HG03442 (cell line): ENCODE measurements at regions not wholly inside any gene's neighbourhood (a gene's known extent, or its start where the extent isn't known, plus 50 kb on each side); places are given as distances from the start of the nearest gene placed in this dataset.
A peak's percentile ranks its signal among the peaks of the same experiment; 100 is the strongest.

Experiments used
- ATAC-seq: cut with Tn5 transposase; IDR thresholded peaks from one replicate; pipeline ENCODE4 v1.9.1; 2021; ENCODE audit warnings: mild to moderate bottlenecking, moderate library complexity; ENCODE audit not compliant: unreplicated experiment

GRCh38 chr2:215749092-215749957 is 264.0 kb downstream of the MREG start:
- ATAC-seq, result no peak

GRCh38 chr2:215748446-215748845 is 264.9 kb downstream of the MREG start:
- ATAC-seq, result no peak

GRCh38 chr2:215746887-215747615 is 266.3 kb downstream of the MREG start:
- no peak for ATAC-seq

GRCh38 chr2:215746226-215746886 is 267.0 kb downstream of the MREG start:
- ATAC-seq, result no peak

- no peak for ATAC-seq
Observed at GRCh38 chr2:215745331-215745730, 268.0 kb downstream of the MREG start.

GRCh38 chr2:215744514-215744913 is 268.8 kb downstream of the MREG start:
- no peak for ATAC-seq

- no peak for ATAC-seq
Observed at GRCh38 chr2:215743066-215743465, 270.3 kb downstream of the MREG start.

GRCh38 chr2:215742021-215742420 is 271.3 kb downstream of the MREG start:
- no peak for ATAC-seq

GRCh38 chr2:215740071-215740470 is 273.3 kb downstream of the MREG start:
- no peak for ATAC-seq

- no peak for ATAC-seq
Observed at GRCh38 chr2:215738351-215738750, 275.0 kb downstream of the MREG start.

- ATAC-seq, result no peak
Observed at GRCh38 chr2:215737477-215737876, 275.9 kb downstream of the MREG start.

GRCh38 chr2:215736653-215737290 is 276.6 kb downstream of the MREG start:
- no peak for ATAC-seq

GRCh38 chr2:215731108-215731658 is 282.2 kb downstream of the MREG start:
- no peak for ATAC-seq

- no peak for ATAC-seq
Observed at GRCh38 chr2:215729985-215730620, 283.2 kb downstream of the MREG start.

- peak; percentile 76 for ATAC-seq
Observed at GRCh38 chr2:215728504-215729065, 284.8 kb downstream of the MREG start.

- peak; percentile 18 for ATAC-seq
Observed at GRCh38 chr2:215727507-215728503, 285.5 kb downstream of the MREG start.

- no peak for ATAC-seq
Observed at GRCh38 chr2:215726070-215726469, 287.3 kb downstream of the MREG start.

- ATAC-seq, result no peak
Observed at GRCh38 chr2:215724146-215724545, 288.3 kb upstream of the FN1 start.

GRCh38 chr2:215723631-215724011 is 287.8 kb upstream of the FN1 start:
- no peak for ATAC-seq
